Parathyroid adenoma (tissue), 2 donors: ENCODE measurements at regions not wholly inside any gene's neighbourhood (a gene's known extent, or its start where the extent isn't known, plus 50 kb on each side); places are given as distances from the start of the nearest gene placed in this dataset.

Experiments used
- H2AFZ ChIP-seq: fragments of 300-600 bp; sonication (generic); one replicate; pipeline ENCODE4 v1.7.0; 2017; ENCODE audit warnings: antibody characterized with exemption, mild to moderate bottlenecking
- H3K27ac ChIP-seq: fragments of 300-600 bp; sonication (generic); one replicate; pipeline ENCODE4 v1.7.0; 2017
- H3K27me3 ChIP-seq: fragments of 300-600 bp; sonication (generic); one replicate; pipeline ENCODE4 v1.7.0; 2017; ENCODE audit warnings: low read length; ENCODE audit not compliant: control insufficient read depth, insufficient read depth
- H3K36me3 ChIP-seq: fragments of 300-600 bp; sonication (generic); one replicate; pipeline ENCODE4 v1.7.0; 2017; ENCODE audit warnings: low read length; ENCODE audit not compliant: control insufficient read depth, insufficient read depth
- H3K4me1 ChIP-seq: fragments of 300-600 bp; sonication (generic); one replicate; pipeline ENCODE4 v1.7.0; 2017; ENCODE audit warnings: control low read depth
- H3K4me2 ChIP-seq: fragments of 300-600 bp; sonication (generic); one replicate; pipeline ENCODE4 v1.7.0; 2017; ENCODE audit warnings: low read length
- H3K4me3 ChIP-seq: fragments of 300-600 bp; sonication (generic); one replicate; pipeline ENCODE4 v1.7.0; 2017; ENCODE audit warnings: low read depth, low read length
- H3K79me2 ChIP-seq: fragments of 300-600 bp; sonication (generic); one replicate; pipeline ENCODE4 v1.7.0; 2017; ENCODE audit warnings: control low read depth
- H3K9ac ChIP-seq: fragments of 300-600 bp; sonication (generic); one replicate; pipeline ENCODE4 v1.7.0; 2017; ENCODE audit warnings: mild to moderate bottlenecking
- H3K9me3 ChIP-seq: fragments of 300-600 bp; sonication (generic); one replicate; pipeline ENCODE4 v1.7.0; 2017; ENCODE audit warnings: low read length; ENCODE audit not compliant: control insufficient read depth
- TF ChIP-seq, protein P1 (sequence below): fragments of 300-600 bp; sonication (generic); IDR thresholded peaks from one replicate; pipeline ENCODE4 v1.7.0; 2017; ENCODE audit warnings: antibody characterized with exemption, mild to moderate bottlenecking
- donor health status: primary hyperparathyroidism.

DNA sequence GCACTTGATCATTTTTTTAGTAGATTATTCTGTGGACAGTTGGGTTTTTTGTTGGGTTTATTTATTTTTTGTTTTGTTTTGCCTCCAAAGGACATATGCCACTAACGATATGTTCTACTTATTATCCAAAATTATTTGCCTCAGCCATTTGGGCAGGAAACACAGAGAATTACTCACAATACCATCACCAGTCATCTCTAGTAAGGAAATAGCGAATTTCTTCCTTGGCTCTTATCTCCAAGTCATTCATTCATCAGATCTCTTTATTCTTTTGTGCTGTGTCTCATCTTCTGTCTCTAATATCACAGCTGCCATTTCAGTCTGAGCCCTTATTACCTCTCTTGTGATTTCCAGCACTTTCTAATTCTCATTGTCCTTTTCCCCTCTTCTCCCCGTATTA lies 130.4 kb upstream of the SMLR1 start:
- H3K27ac ChIP-seq: no peak overlapping the region
- no peaks in the 10 kb centered on the region for H3K4me1 ChIP-seq
- no peaks in the 10 kb centered on the region for H3K27me3 ChIP-seq
- no peak overlapping the region for H3K4me3 ChIP-seq
- H3K36me3 ChIP-seq: no peaks in the 10 kb centered on the region
- H2AFZ ChIP-seq: no peak overlapping the region
- H3K79me2 ChIP-seq: no peaks in the 10 kb centered on the region
- no peaks in the 10 kb centered on the region for H3K9me3 ChIP-seq
- no peak overlapping the region for H3K9ac ChIP-seq
- H3K4me2 ChIP-seq: no peak overlapping the region
- TF ChIP-seq, protein P1, sequence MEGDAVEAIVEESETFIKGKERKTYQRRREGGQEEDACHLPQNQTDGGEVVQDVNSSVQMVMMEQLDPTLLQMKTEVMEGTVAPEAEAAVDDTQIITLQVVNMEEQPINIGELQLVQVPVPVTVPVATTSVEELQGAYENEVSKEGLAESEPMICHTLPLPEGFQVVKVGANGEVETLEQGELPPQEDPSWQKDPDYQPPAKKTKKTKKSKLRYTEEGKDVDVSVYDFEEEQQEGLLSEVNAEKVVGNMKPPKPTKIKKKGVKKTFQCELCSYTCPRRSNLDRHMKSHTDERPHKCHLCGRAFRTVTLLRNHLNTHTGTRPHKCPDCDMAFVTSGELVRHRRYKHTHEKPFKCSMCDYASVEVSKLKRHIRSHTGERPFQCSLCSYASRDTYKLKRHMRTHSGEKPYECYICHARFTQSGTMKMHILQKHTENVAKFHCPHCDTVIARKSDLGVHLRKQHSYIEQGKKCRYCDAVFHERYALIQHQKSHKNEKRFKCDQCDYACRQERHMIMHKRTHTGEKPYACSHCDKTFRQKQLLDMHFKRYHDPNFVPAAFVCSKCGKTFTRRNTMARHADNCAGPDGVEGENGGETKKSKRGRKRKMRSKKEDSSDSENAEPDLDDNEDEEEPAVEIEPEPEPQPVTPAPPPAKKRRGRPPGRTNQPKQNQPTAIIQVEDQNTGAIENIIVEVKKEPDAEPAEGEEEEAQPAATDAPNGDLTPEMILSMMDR: no peak

DNA sequence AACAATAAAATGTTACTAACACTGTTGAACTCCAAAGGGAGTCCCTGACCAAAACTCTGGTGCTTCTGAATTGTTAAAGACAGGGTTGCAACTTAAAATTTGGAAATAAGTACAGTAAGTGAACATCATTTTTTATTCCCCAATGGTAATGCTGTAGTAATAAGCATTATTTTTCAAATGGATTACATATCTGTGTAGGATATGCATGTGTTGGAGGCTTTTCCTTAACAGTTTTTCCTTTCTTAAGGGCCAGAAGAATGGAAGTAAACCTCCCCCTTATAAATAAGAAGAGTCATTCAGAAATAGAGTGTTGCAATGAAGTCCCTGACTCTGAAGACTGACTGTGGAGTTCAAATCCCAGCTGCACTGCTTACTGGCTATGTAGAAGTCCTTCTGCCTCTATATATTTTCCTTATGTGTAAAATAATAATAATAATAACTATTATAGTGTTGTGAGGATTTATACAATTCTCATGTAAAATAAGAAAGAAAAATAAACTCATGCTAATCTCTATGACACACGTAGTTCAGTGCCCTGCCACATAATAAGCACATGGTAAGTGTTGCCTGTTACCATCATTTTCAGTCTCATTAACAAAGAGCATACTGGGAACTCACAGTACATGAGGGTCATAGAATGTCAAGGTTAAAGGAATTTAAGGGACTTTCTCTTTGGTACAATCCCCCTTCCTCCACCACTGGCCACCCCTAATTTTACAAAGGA lies 129.8 kb upstream of the SMLR1 start:
- H3K4me2 ChIP-seq: no peak overlapping the region
- H3K36me3 ChIP-seq: no peaks in the 10 kb centered on the region
- H3K27ac ChIP-seq: no peak overlapping the region
- no peaks in the 10 kb centered on the region for H3K27me3 ChIP-seq
- TF ChIP-seq, protein P1: no peak
- no peak overlapping the region for H3K9ac ChIP-seq
- no peak overlapping the region for H2AFZ ChIP-seq
- no peaks in the 10 kb centered on the region for H3K79me2 ChIP-seq
- H3K4me1 ChIP-seq: no peaks in the 10 kb centered on the region
- H3K4me3 ChIP-seq: no peak overlapping the region
- no peaks in the 10 kb centered on the region for H3K9me3 ChIP-seq

DNA sequence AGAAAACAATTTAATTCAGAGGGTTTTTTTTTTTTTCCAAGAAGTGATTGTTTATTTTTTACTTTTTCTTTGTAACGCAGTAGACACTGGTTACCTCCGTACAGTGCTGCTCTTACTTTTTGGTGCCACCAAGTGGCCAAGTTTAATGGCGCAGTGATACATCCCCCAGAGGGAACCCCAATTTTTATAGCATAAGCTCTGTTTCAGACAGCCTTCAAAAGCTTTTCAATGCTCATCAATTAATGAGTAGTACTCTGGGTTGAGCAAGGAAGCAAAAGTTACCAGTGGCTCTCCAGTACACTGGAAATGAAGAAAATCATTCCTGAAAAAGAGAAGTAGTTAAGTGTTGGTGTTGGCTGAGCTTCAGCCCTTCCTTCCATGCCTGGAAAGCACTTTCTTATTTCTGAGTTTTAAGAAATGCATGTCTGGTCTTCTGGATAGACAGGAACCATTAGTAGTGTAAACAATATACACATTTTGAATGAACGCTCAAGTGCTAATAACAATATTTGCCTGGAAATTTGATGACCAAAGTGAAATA lies 129.1 kb upstream of the SMLR1 start:
- Histone ChIP-seq H3K4me1 (no peaks in the 10 kb centered on the region), H3K4me3 (no peak overlapping the region), H3K79me2 (no peaks in the 10 kb centered on the region), H3K9me3 (no peaks in the 10 kb centered on the region), H2AFZ (no peak overlapping the region), H3K4me2 (no peak overlapping the region), H3K27ac (no peak overlapping the region), H3K9ac (no peak overlapping the region), H3K36me3 (no peaks in the 10 kb centered on the region), H3K27me3 (no peaks in the 10 kb centered on the region)
- TF ChIP-seq, protein P1: no peak

DNA sequence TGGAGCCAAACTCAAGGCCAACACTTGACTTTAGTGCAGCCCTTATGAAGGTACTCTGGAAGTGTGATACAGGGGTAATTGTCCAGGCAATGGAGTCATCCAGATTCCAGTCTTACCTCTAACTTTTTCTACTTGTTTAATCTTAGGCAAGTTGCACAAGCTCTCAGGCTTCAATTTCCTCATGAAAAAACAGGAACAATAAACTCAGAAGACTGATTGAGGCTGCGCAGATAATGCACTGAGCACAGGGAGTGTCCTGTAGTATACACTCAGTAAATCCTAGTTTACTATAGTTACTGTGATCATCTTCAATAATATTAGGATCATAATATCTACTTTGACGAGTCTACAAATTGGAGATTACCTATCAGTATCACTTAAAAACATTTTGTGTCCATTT lies 127.5 kb upstream of the SMLR1 start:
- H3K9me3 ChIP-seq: no peaks in the 10 kb centered on the region
- no peaks in the 10 kb centered on the region for H3K27me3 ChIP-seq
- H3K9ac ChIP-seq: no peak overlapping the region
- H3K79me2 ChIP-seq: no peaks in the 10 kb centered on the region
- H3K4me2 ChIP-seq: no peak overlapping the region
- H3K4me1 ChIP-seq: no peaks in the 10 kb centered on the region
- TF ChIP-seq, protein P1: no peak
- H3K4me3 ChIP-seq: no peak overlapping the region
- no peaks in the 10 kb centered on the region for H3K36me3 ChIP-seq
- no peak overlapping the region for H3K27ac ChIP-seq
- H2AFZ ChIP-seq: no peak overlapping the region

DNA sequence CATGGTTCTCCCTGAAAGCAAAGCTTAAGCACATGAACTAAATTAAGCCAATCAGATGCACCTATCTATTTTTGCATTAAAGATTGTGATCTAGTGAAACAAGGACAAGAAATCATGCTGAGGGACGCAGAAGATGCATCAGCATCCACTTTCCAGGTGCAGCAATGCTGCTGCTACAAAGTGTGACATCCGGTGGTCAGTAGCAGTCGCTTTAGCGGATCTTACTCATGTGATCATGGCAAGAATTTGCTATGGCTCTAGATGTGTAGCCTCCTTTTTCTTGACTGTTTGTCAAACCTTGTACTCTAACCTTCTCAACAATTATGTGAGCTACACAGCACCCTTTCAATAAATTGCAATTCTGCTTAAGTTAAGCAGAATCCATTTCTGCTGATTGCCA lies 126.8 kb upstream of the SMLR1 start:
- TF ChIP-seq, protein P1: no peak
- no peak overlapping the region for H3K4me2 ChIP-seq
- H3K27ac ChIP-seq: no peak overlapping the region
- no peak overlapping the region for H3K4me3 ChIP-seq
- H3K4me1 ChIP-seq: no peaks in the 10 kb centered on the region
- H3K9ac ChIP-seq: no peak overlapping the region
- H3K36me3 ChIP-seq: no peaks in the 10 kb centered on the region
- H3K27me3 ChIP-seq: no peaks in the 10 kb centered on the region
- H3K9me3 ChIP-seq: no peaks in the 10 kb centered on the region
- H2AFZ ChIP-seq: no peak overlapping the region
- no peaks in the 10 kb centered on the region for H3K79me2 ChIP-seq
